ENCODE measurements at regions not wholly inside any gene's neighbourhood (a gene's known extent, or its start where the extent isn't known, plus 50 kb on each side); places are given as distances from the start of the nearest gene placed in this dataset.
A peak's percentile ranks its signal among the peaks of the same experiment; 100 is the strongest.

DNA sequence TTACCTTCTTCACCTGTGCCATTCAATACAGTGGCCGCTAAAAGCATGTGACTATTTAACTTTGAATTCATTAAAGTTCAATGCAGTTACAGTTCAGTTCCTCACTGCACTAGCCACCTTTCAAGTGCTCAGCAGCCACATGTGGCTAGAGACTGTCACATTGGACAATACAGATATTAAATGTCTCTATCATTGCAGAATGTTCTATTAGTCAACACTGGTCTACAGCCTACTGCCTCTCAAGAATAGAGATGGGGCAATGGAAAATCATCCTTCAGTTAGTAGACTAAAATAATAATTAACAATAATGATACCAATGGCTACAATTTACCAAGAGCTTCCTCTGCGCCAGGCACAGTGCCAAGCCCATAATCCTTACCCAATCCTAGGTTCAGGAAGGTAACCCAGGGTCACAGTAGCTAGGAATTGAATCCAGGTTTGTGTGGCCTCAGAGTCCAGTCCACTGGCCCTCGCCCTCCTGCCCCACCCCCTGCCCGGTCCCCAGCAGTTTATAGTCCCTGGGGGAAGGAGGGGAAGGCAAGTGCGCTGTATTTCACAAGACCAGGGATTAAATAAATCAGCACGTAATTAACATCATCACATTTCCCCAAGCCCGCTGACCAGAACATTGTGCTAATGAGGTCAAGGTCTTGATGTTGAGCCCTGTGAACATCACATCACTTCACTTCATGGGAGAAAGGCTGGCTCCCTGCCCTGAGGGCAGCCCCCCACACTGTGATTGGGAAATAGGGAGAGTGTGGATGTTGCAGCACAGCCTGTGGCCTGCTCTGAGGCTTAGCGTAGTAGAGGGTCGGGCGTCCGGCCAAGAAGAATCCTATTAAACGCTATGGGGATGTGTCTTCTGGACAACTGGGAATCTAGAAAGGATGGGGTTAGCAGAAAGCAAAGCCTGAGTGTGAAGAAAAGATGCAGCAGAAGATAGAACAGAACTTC lies 147.2 kb downstream of the VEGFA start (continued):
- TF ChIP-seq GABPA (IDR thresholded peaks at IDR 0.05; ENCODE audit: low read depth, low read length) (no peak), GABPA (CRISPR knock-in tag; IDR thresholded peaks at IDR 0.05; ENCODE audit: low read depth) (0 out of 2 replicates have a peak, but pooled peaks have one; percentile 21), FOXA3 (CRISPR knock-in tag; IDR thresholded peaks at IDR 0.05) (peak; percentile 72), ARNT2 (CRISPR knock-in tag; IDR thresholded peaks at IDR 0.05; ENCODE audit: low read depth) (0 out of 2 replicates have a peak, but pooled peaks have one; percentile 54), ZNF510 (CRISPR knock-in tag; IDR thresholded peaks at IDR 0.05; ENCODE audit: low read depth) (peak; percentile 93; the same call in 1 of the 2 replicates), ZNF770 (CRISPR knock-in tag; IDR thresholded peaks at IDR 0.05) (peak; percentile 67), CREM (IDR thresholded peaks at IDR 0.05) (peak; percentile 89), CREM (CRISPR knock-in tag; IDR thresholded peaks at IDR 0.05) (no peak), KAT7 (CRISPR knock-in tag; IDR thresholded peaks at IDR 0.05; ENCODE audit: borderline replicate concordance) (peak; percentile 67; the same call in 1 of the 2 replicates), DR1 (CRISPR knock-in tag; IDR thresholded peaks at IDR 0.05) (0 out of 2 replicates have a peak, but pooled peaks have one; percentile 45), IKZF1 (IDR thresholded peaks at IDR 0.05) (no peak), ZNF670 (CRISPR knock-in tag; IDR thresholded peaks at IDR 0.05; ENCODE audit: borderline replicate concordance) (0 out of 2 replicates have a peak, but pooled peaks have one; percentile 70), DPF2 (CRISPR knock-in tag; IDR thresholded peaks at IDR 0.05; ENCODE audit: borderline replicate concordance, low read depth) (peak; percentile 94), PHF5A (CRISPR knock-in tag; IDR thresholded peaks at IDR 0.05; ENCODE audit: low read depth, unreplicated experiment) (peak; percentile 81), TBX3 (IDR thresholded peaks at IDR 0.05; ENCODE audit: borderline replicate concordance) (peak; percentile 94)
- TF ChIP-seq, protein P1, sequence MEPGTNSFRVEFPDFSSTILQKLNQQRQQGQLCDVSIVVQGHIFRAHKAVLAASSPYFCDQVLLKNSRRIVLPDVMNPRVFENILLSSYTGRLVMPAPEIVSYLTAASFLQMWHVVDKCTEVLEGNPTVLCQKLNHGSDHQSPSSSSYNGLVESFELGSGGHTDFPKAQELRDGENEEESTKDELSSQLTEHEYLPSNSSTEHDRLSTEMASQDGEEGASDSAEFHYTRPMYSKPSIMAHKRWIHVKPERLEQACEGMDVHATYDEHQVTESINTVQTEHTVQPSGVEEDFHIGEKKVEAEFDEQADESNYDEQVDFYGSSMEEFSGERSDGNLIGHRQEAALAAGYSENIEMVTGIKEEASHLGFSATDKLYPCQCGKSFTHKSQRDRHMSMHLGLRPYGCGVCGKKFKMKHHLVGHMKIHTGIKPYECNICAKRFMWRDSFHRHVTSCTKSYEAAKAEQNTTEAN (CRISPR knock-in tag; conservative IDR thresholded peaks at IDR 0.05) = peak; percentile 65; the same call in 1 of the 2 replicates
- TF ChIP-seq, protein P2, sequence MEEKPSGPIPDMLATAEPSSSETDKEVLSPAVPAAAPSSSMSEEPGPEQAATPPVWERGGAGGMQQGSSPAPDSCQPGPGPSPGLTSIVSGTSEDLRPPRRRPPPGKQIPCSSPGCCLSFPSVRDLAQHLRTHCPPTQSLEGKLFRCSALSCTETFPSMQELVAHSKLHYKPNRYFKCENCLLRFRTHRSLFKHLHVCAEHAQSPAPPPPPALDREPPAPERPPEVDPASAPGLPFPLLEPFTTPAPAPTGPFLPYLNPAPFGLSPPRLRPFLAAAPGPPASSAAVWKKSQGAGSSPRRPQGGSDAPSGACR (CRISPR knock-in tag; IDR thresholded peaks at IDR 0.05) = peak; percentile 90
- TF ChIP-seq, protein P3, sequence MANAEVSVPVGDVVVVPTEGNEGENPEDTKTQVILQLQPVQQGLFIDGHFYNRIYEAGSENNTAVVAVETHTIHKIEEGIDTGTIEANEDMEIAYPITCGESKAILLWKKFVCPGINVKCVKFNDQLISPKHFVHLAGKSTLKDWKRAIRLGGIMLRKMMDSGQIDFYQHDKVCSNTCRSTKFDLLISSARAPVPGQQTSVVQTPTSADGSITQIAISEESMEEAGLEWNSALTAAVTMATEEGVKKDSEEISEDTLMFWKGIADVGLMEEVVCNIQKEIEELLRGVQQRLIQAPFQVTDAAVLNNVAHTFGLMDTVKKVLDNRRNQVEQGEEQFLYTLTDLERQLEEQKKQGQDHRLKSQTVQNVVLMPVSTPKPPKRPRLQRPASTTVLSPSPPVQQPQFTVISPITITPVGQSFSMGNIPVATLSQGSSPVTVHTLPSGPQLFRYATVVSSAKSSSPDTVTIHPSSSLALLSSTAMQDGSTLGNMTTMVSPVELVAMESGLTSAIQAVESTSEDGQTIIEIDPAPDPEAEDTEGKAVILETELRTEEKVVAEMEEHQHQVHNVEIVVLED (CRISPR knock-in tag; IDR thresholded peaks at IDR 0.05; ENCODE audit: borderline replicate concordance) = no peak; the same call in 1 of the 2 replicates
- TF ChIP-seq, protein P4, sequence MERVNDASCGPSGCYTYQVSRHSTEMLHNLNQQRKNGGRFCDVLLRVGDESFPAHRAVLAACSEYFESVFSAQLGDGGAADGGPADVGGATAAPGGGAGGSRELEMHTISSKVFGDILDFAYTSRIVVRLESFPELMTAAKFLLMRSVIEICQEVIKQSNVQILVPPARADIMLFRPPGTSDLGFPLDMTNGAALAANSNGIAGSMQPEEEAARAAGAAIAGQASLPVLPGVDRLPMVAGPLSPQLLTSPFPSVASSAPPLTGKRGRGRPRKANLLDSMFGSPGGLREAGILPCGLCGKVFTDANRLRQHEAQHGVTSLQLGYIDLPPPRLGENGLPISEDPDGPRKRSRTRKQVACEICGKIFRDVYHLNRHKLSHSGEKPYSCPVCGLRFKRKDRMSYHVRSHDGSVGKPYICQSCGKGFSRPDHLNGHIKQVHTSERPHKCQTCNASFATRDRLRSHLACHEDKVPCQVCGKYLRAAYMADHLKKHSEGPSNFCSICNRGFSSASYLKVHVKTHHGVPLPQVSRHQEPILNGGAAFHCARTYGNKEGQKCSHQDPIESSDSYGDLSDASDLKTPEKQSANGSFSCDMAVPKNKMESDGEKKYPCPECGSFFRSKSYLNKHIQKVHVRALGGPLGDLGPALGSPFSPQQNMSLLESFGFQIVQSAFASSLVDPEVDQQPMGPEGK (CRISPR knock-in tag; IDR thresholded peaks at IDR 0.05) = peak; percentile 96
